Left cardiac atrium (tissue), 4 donors: ENCODE measurements at regions not wholly inside any gene's neighbourhood (a gene's known extent, or its start where the extent isn't known, plus 50 kb on each side); places are given as distances from the start of the nearest gene placed in this dataset.
"Not testable (repeated sequence)": the region's sequence is repeated elsewhere in the genome, so short reads cannot be mapped to it uniquely, and the experiment has no call there.

Experiments
- ATAC-seq, 2 donors: fragments of 200-7000 bp; cut with Tn5 transposase; one replicate each; pipeline ENCODE4 v1.9.1; 2020; ENCODE audit warnings: mild to moderate bottlenecking in 2 of 2, moderate library complexity in 2 of 2
- DNase-seq: peaks from one replicate; pipeline ENCODE4 v3.0.0-alpha.2; 2020
- intact Hi-C, 2 donors: fragments of 100-400 bp; cut with DNase I; formaldehyde crosslinking; loops; one replicate each; pipeline versions ENCODE4 v1.14.1 to v1.15.1; 2022 to 2023
- donor health status: DM: no; HTN: yes; CAD: no.
- donor health status: DM: no; HTN: yes; CAD: no; lungs with severe emphysema.
- donor health status: DM: yes; HTN: yes; CAD: no.
- donor health status: Dilated cardiomyopathy.

- no peak for DNase-seq
- intact Hi-C loops, result no loop called here
- no peak for ATAC-seq
These were observed 122.7 kb downstream of the FASLG start for GRCh38 chr1:172781513-172782140.

- intact Hi-C loops, result no loop called here
- DNase-seq (no peak), ATAC-seq (no peak)
These were observed 130.9 kb downstream of the FASLG start for GRCh38 chr1:172789840-172790239.

- intact Hi-C loops, result no loop called here
- DNase-seq (no peak), ATAC-seq (no peak)
These were observed 131.3 kb downstream of the FASLG start for GRCh38 chr1:172790245-172790644.

GRCh38 chr1:172793823-172794222 is 134.9 kb downstream of the FASLG start:
- intact Hi-C loops, result no loop called here
- ATAC-seq (no peak), DNase-seq (no peak)

- DNase-seq (no peak), ATAC-seq (no peak)
- intact Hi-C loops, result no loop called here
These were observed 136.8 kb downstream of the FASLG start for GRCh38 chr1:172795741-172796140.

- ATAC-seq, result not testable (repeated sequence)
These were observed 140.9 kb downstream of the FASLG start for GRCh38 chr1:172799804-172800203.

GRCh38 chr1:172801771-172802322 is 142.9 kb downstream of the FASLG start:
- DNase-seq, result no peak
- ATAC-seq, result no peak
- intact Hi-C loops, result no loop called here

More at GRCh38 chr1:172799804-172800203, 140.9 kb downstream of the FASLG start:
- DNase-seq, intact Hi-C loops: not testable (repeated sequence)

- ATAC-seq, result no peak
- intact Hi-C loops, result loop anchor here in 1 of 2 donors (10.0 kb wide), 1 partner anchor 595 kb away; no protein-coding TSS in a partner anchor
- no peak for DNase-seq
These were observed 150.8 kb downstream of the FASLG start for GRCh38 chr1:172809750-172810149.

- no peak for DNase-seq
- no peak for ATAC-seq
- intact Hi-C loops, result loop anchor here in 1 of 2 donors (10.0 kb wide), 1 partner anchor 594 kb away; no protein-coding TSS in a partner anchor
These were observed 151.7 kb downstream of the FASLG start for GRCh38 chr1:172810480-172811175.

GRCh38 chr1:172811694-172812093 is 152.8 kb downstream of the FASLG start:
- no peak for DNase-seq
- intact Hi-C loops, result loop anchor here in 1 of 2 donors (10.0 kb wide), 1 partner anchor 593 kb away; no protein-coding TSS in a partner anchor
- no peak for ATAC-seq

- ATAC-seq (no peak), DNase-seq (no peak)
- intact Hi-C loops, result loop anchor here in 1 of 2 donors (10.0 kb wide), 1 partner anchor 593 kb away; no protein-coding TSS in a partner anchor
These were observed 153.2 kb downstream of the FASLG start for GRCh38 chr1:172812118-172812517.

- intact Hi-C loops, result loop anchor here in 1 of 2 donors (10.0 kb wide), 1 partner anchor 591 kb away; no protein-coding TSS in a partner anchor
- ATAC-seq (no peak), DNase-seq (no peak)
These were observed 154.4 kb downstream of the FASLG start for GRCh38 chr1:172813330-172813729.

GRCh38 chr1:172814428-172814827 is 155.5 kb downstream of the FASLG start:
- no peak for DNase-seq
- intact Hi-C loops, result loop anchor here in 1 of 2 donors (10.0 kb wide), 1 partner anchor 590 kb away; no protein-coding TSS in a partner anchor
- ATAC-seq, result no peak

GRCh38 chr1:172815740-172816139 is 156.8 kb downstream of the FASLG start:
- DNase-seq (no peak), ATAC-seq (peak in 1 of 2 donors; percentile 75)
- intact Hi-C loops, result loop anchor here in 1 of 2 donors (10.0 kb wide), 1 partner anchor 589 kb away; no protein-coding TSS in a partner anchor

GRCh38 chr1:172818841-172819527 is 160.1 kb downstream of the FASLG start:
- DNase-seq, result no peak
- intact Hi-C loops, result loop anchor here in 1 of 2 donors (10.0 kb wide), 1 partner anchor 586 kb away; no protein-coding TSS in a partner anchor
- ATAC-seq, result peak; percentile 46 to 63

- DNase-seq, result no peak
- no peak for ATAC-seq
- intact Hi-C loops, result no loop called here
These were observed 161.7 kb downstream of the FASLG start for GRCh38 chr1:172820475-172821158.

- DNase-seq (no peak), ATAC-seq (peak in 1 of 2 donors; percentile 26)
- intact Hi-C loops, result no loop called here
These were observed 162.8 kb downstream of the FASLG start for GRCh38 chr1:172821609-172822274.

GRCh38 chr1:172822886-172823285 is 164.0 kb downstream of the FASLG start:
- ATAC-seq (no peak), DNase-seq (no peak)
- intact Hi-C loops, result no loop called here
